ENCODE measurements at regions not wholly inside any gene's neighbourhood (a gene's known extent, or its start where the extent isn't known, plus 50 kb on each side); places are given as distances from the start of the nearest gene placed in this dataset.

GRCh38 chr18:67290421-67290820 is 226.1 kb downstream of the DSEL start:
- DNase-seq (ENCODE audit: low read depth in 2 of 2), result no peak

DNA sequence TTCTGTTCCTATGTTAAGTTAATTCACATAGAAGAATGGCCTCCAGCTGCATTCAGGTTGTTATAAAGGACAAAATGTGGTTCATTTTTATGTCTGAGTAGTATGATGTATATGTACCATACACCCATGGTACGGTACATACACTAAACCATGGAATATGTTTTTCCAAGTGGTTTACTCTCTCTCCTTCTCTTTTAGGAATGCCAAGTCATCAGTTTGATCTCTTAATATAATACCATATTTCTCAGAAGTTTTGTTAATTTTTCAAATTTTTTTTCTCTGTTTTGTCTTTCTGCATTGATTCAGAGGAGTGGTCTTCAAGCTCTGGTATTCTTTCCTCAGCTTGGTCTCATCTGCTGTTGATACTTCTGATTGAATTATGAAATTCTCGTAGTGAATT is 230.9 kb downstream of the DSEL start:
- no peak for DNase-seq (ENCODE audit: low read depth in 2 of 2)

GRCh38 chr18:67282796-67283195 is 233.7 kb downstream of the DSEL start:
- no peak for DNase-seq (ENCODE audit: low read depth in 2 of 2)

DNA sequence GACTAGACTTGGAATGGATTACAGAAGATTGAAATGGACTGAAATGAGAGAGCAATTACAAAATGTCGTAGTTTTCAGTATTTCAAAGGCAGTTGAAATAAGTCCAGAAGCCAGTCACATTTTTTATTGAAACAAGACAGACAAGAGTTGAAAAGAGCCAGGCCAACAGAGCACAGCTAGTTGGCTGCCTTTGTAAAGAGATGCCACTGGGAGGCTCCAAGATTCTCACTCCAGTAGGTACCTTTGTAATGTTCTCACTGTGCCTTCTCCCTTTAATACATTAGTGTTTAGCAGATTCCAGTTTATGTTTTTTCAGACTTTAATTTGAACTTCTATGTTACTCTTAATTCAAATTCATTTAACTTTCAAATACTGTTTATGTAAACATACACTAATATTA is 234.8 kb downstream of the DSEL start:
- no peak for DNase-seq (ENCODE audit: low read depth in 2 of 2)

GRCh38 chr18:67280486-67281242 is 235.9 kb downstream of the DSEL start:
- DNase-seq (ENCODE audit: low read depth in 2 of 2), result no peak

DNA sequence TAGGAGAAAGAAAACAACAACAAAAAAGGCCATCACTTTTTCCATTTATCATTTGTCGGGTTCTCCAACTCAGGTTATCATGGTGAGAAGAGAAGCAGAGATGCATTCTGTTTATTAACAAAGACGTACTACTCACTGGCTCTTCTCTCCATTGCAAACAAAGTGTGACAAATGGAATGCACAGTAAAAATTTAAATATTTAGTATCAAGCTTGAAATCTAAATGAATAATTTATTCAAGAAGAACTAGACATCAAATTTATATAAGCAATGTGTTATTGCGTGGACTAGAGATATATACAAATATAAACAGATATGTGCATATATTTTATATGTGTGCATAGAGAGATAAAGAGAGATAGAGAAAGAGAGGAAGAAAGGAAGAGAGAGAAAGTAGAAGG is 236.5 kb downstream of the DSEL start:
- DNase-seq (ENCODE audit: low read depth in 2 of 2), result no peak

- DNase-seq (ENCODE audit: low read depth in 2 of 2), result no peak
Measured at GRCh38 chr18:67278984-67279383, 237.5 kb downstream of the DSEL start.

DNA sequence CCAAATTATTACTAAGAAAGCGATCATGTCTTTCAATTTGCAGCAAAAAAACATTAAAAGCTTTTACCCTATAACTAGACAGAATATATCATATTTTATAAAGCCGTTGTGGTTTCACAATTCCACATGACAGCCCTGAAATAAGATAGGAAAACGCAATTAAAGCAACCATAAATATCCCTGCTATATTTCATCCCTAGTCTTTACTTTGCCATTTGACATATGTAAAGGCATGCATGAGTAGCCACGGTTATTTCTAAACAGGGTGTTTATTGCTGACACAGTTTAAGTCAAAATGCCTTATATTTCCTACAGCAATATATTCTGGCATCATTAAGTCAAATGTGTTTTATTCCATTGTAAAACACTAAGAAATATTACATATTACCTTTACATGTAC is 239.9 kb downstream of the DSEL start:
- DNase-seq (ENCODE audit: low read depth in 2 of 2), result no peak

GRCh38 chr18:67273288-67273687 is 243.2 kb downstream of the DSEL start:
- DNase-seq (ENCODE audit: low read depth in 2 of 2), result no peak

DNA sequence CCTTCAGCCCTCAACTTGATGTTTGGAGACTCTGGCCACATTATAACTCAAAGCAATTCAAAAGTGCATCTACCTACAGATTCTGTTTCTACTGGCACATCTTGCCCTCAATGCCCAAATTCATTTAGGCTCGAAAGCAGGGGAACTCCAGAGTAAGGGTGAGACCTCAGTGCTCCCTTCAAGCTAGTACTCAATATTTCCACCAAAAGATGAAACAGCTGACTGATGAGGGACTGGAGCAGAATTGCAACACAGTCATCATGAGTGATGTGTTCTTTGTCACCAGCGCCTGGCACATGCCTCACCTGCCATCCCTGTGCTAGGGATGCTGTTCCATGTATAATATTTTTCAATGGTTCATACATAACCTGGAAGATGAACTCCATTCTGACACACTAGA is 247.3 kb downstream of the DSEL start:
- DNase-seq (ENCODE audit: low read depth in 2 of 2), result no peak

- DNase-seq (ENCODE audit: low read depth in 2 of 2), result no peak
Measured at GRCh38 chr18:67268530-67268929, 248.0 kb downstream of the DSEL start.

GRCh38 chr18:67266246-67267237 is 250.0 kb downstream of the DSEL start:
- no peak for DNase-seq (ENCODE audit: low read depth in 2 of 2)

- no peak for DNase-seq (ENCODE audit: low read depth in 2 of 2)
Measured at GRCh38 chr18:67265464-67266245, 250.9 kb downstream of the DSEL start.

GRCh38 chr18:67261931-67262552 is 254.5 kb downstream of the DSEL start:
- DNase-seq (ENCODE audit: low read depth in 2 of 2), result no peak

DNA sequence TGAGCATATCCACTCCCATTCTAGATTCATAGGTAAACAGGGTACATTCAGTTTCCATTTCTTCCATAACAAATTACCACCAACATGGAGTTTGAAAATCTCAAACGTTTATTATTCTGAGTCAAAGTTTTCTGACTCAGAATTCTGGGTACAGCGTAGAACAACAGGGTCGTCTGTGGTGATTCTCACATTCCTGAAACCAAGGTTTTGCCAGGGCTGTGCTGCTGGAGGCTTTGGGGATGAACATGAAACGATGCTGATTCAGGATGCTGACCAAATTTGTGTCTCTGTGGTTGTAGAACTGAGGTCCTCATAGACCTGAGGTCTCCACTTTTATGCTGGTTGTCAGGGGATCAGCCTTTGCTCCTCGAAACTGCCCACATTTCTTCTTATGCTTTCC is 255.7 kb downstream of the DSEL start:
- no peak for DNase-seq (ENCODE audit: low read depth in 2 of 2)

DNA sequence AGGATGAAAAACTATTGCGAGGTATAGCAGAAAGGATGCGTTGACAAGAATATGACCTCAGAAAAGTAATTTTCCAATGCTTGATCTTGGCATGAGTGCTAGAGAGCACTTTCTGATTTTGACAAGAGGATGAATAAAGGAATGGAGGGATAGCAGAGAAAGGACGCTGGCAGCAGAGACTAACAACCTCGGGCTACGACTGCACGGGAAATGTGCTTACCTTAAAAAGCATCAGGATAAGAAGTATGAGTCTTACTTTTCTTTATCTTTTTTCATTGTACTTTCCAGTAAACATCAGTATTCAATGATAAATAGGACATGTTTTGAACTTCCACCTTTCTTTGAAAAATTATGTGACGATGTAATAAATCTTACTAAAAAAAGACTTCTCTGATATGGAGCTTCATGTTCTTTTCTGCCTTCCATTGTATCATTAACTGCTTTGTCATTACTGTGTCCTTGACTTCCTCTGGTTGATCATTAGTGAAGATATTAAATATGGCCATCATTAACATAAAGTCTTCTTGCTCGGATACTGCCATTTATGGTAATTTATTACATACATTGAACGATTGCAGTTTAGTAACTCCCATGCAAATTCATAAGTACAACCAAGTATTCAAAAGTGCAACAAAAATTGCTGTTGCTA is 265.6 kb downstream of the DSEL start:
- no peak for DNase-seq (ENCODE audit: low read depth in 2 of 2)

- DNase-seq (ENCODE audit: low read depth in 2 of 2), result no peak
Measured at GRCh38 chr18:67243799-67244587, 272.5 kb downstream of the DSEL start.

GRCh38 chr18:67242001-67242400 is 274.5 kb downstream of the DSEL start:
- no peak for DNase-seq (ENCODE audit: low read depth in 2 of 2)

- DNase-seq (ENCODE audit: low read depth in 2 of 2), result no peak
Measured at GRCh38 chr18:67241299-67241698, 275.2 kb downstream of the DSEL start.

- no peak for DNase-seq (ENCODE audit: low read depth in 2 of 2)
Measured at GRCh38 chr18:67239826-67240225, 276.7 kb downstream of the DSEL start.
